MM.1S (cell line): ENCODE measurements at regions not wholly inside any gene's neighbourhood (a gene's known extent, or its start where the extent isn't known, plus 50 kb on each side); places are given as distances from the start of the nearest gene placed in this dataset.

Source experiments
- DNase-seq: peaks from one replicate; pipeline ENCODE4 v3.0.0-alpha.2; 2015
- H2AFZ ChIP-seq: fragments of 300-600 bp; sonication (generic); 2 replicates; pipeline ENCODE4 v1.6.0; 2016; ENCODE audit warnings: antibody characterized with exemption, low read length
- H3F3A ChIP-seq: fragments of 300-600 bp; sonication (generic); 2 replicates; pipeline ENCODE4 v1.6.1; 2016; ENCODE audit warnings: mild to moderate bottlenecking, antibody characterized with exemption, low read length, moderate library complexity, mixed read lengths; ENCODE audit not compliant: insufficient read depth
- H3K27ac ChIP-seq: fragments of 300-600 bp; sonication (generic); 2 replicates; pipeline ENCODE4 v1.5.1; 2016; ENCODE audit warnings: mild to moderate bottlenecking, low read length
- H3K27me3 ChIP-seq: fragments of 300-600 bp; sonication (generic); replicated peaks from 2 replicates; pipeline ENCODE4 v1.6.0; 2016; ENCODE audit warnings: low read length; ENCODE audit not compliant: insufficient read depth
- H3K36me3 ChIP-seq: fragments of 300-600 bp; sonication (generic); replicated peaks from 2 replicates; pipeline ENCODE4 v1.6.1; 2016; ENCODE audit warnings: mild to moderate bottlenecking, low read length, mixed read lengths; ENCODE audit not compliant: insufficient read depth
- H3K4me1 ChIP-seq: fragments of 300-600 bp; sonication (generic); 2 replicates; pipeline ENCODE4 v1.6.1; 2016; ENCODE audit warnings: low read length, mixed read lengths
- H3K4me2 ChIP-seq: fragments of 300-600 bp; sonication (generic); 2 replicates; pipeline ENCODE4 v1.6.0; 2016; ENCODE audit warnings: low read depth, low read length
- H3K4me3 ChIP-seq: fragments of 300-600 bp; sonication (generic); 2 replicates; pipeline ENCODE4 v1.5.1; 2016; ENCODE audit warnings: low read length, mixed read lengths
- H3K79me2 ChIP-seq: fragments of 300-600 bp; sonication (generic); 2 replicates; pipeline ENCODE4 v1.6.1; 2016; ENCODE audit warnings: mixed run types, low read length, mixed read lengths
- H3K9ac ChIP-seq: fragments of 300-600 bp; sonication (generic); 2 replicates; pipeline ENCODE4 v1.6.1; 2016; ENCODE audit warnings: low read length, mixed read lengths
- H3K9me2 ChIP-seq: fragments of 300-600 bp; sonication (generic); replicated peaks from 2 replicates; pipeline ENCODE4 v1.6.1; 2016; ENCODE audit warnings: mild to moderate bottlenecking, low read length, mixed read lengths; ENCODE audit not compliant: insufficient read depth
- H3K9me3 ChIP-seq: fragments of 300-600 bp; sonication (generic); replicated peaks from 2 replicates; pipeline ENCODE4 v1.6.1; 2016; ENCODE audit warnings: mild to moderate bottlenecking, low read length, mixed read lengths; ENCODE audit not compliant: insufficient read depth
- H4K20me1 ChIP-seq: fragments of 300-600 bp; sonication (generic); 2 replicates; pipeline ENCODE4 v1.6.1; 2016; ENCODE audit warnings: mild to moderate bottlenecking, low read length, moderate library complexity, mixed read lengths; ENCODE audit not compliant: insufficient read depth
- CTCF ChIP-seq: fragments of 300-600 bp; sonication (generic); IDR thresholded peaks from 2 replicates; pipeline ENCODE4 v1.5.1; 2016; ENCODE audit warnings: antibody characterized with exemption, low read length, mixed read lengths
- EZH2 ChIP-seq: fragments of 300-600 bp; sonication (generic); optimal IDR thresholded peaks from 2 replicates; pipeline ENCODE3; 2017; ENCODE audit warnings: low read depth, mild to moderate bottlenecking, antibody characterized with exemption, low read length, mixed read lengths
- EZH2phosphoT487 ChIP-seq: fragments of 300-600 bp; sonication (generic); IDR thresholded peaks from 2 replicates; pipeline ENCODE4 v1.6.1; 2018; ENCODE audit warnings: antibody characterized with exemption, low read length

DNA sequence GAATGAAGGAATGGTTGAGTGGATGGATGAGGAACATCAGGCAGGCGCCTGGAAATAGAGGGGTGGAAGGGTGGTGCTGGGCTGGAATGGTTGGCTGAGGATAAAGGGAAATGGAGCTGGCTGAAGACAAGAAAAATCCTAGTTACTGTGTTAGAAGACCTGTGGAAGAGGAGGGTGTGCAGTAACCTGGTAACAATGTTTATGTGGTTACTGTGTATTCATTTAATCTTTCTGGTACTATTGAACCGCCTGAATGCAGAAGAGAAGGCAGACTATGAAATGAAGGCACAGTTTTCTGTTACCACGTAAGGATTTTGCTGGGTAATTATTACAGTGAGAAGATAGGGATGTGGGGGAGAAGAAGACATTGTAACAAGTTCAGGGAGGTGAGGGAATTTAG, 110.3 kb upstream of the MGAT5 start:
- Histone ChIP-seq H3K9me2 (no peaks in the 10 kb centered on the region), H3K36me3 (no peaks in the 10 kb centered on the region), H3K79me2 (peaks cover 99% of the 10 kb centered on the region), H3K9me3 (no peaks in the 10 kb centered on the region), H4K20me1 (peaks cover 6% of the 10 kb centered on the region; the same call in 1 of the 2 replicates), H3K27me3 (no peaks in the 10 kb centered on the region), H3K4me1 (peaks cover 9% of the 10 kb centered on the region), H3K27ac (no peak overlapping the region), H3K9ac (no peak overlapping the region), H3K4me2 (no peak overlapping the region), H3K4me3 (no peak overlapping the region), H3F3A (no peaks in the 10 kb centered on the region), H2AFZ (no peak overlapping the region)
- TF ChIP-seq CTCF (no peak), EZH2phosphoT487 (no peak), EZH2 (no peak)
- DNase-seq = no peak

DNA sequence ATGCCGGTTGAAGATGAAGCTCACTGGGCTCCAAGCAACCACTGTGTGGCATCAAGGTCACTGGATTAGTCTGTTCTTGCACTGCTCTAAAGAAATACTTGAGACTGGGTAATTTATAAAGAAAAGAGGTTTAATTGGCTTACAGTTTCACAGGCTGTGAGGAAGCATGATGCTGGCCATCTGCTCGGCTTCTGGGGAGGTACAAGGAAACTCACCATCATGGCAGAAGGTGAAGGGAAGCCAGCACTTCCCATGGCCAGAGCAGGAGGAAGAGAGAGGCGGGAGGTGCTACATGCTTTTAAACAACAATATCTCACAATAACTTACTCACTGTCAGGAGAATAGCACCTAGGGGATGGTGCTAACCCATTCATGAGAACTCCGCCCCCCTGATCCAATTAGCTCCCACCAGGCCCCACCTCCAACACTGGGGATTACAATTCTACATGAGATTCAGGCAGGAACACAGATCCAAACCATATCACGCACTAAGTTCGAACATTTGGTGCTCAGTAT, 109.7 kb upstream of the MGAT5 start:
- H3K9me2 ChIP-seq = no peaks in the 10 kb centered on the region
- H4K20me1 ChIP-seq = peaks cover 6% of the 10 kb centered on the region; the same call in 1 of the 2 replicates
- H3K9me3 ChIP-seq = no peaks in the 10 kb centered on the region
- H3K4me3 ChIP-seq = no peak overlapping the region
- 0 out of 2 replicates have a peak, but pooled peaks cover 8% of the 10 kb centered on the region for H3K4me1 ChIP-seq
- H3K79me2 ChIP-seq = peaks cover 99% of the 10 kb centered on the region
- H3K4me2 ChIP-seq = no peak overlapping the region
- no peaks in the 10 kb centered on the region for H3K27me3 ChIP-seq
- no peak overlapping the region for H3K27ac ChIP-seq
- no peak overlapping the region for H2AFZ ChIP-seq
- H3K36me3 ChIP-seq = no peaks in the 10 kb centered on the region
- TF ChIP-seq CTCF (no peak), EZH2 (no peak), EZH2phosphoT487 (no peak)
- no peaks in the 10 kb centered on the region for H3F3A ChIP-seq
- DNase-seq = no peak
- H3K9ac ChIP-seq = no peak overlapping the region

- Histone ChIP-seq H3K79me2 (peaks cover 99% of the 10 kb centered on the region), H3K9ac (no peak overlapping the region), H3K4me2 (no peak overlapping the region), H2AFZ (no peak overlapping the region), H3K27me3 (no peaks in the 10 kb centered on the region), H3K9me3 (no peaks in the 10 kb centered on the region), H3F3A (no peaks in the 10 kb centered on the region), H4K20me1 (peaks cover 6% of the 10 kb centered on the region; the same call in 1 of the 2 replicates), H3K36me3 (no peaks in the 10 kb centered on the region), H3K27ac (no peak overlapping the region), H3K9me2 (no peaks in the 10 kb centered on the region), H3K4me1 (0 out of 2 replicates have a peak, but pooled peaks cover 8% of the 10 kb centered on the region), H3K4me3 (no peak overlapping the region)
- TF ChIP-seq CTCF (no peak), EZH2 (no peak), EZH2phosphoT487 (no peak)
- DNase-seq = no peak
Measured at GRCh38 chr2:134144651-134145050, 109.2 kb upstream of the MGAT5 start.
